Loucy (cell line): ENCODE measurements at regions not wholly inside any gene's neighbourhood (a gene's known extent, or its start where the extent isn't known, plus 50 kb on each side); places are given as distances from the start of the nearest gene placed in this dataset.

Source experiments
- CTCF ChIP-seq: fragments of 200-600 bp; sonication (generic); conservative IDR thresholded peaks from 2 replicates; pipeline ENCODE4 v1.5.1; 2014; ENCODE audit warnings: mild to moderate bottlenecking, antibody characterized with exemption, low read length
- EZH2phosphoT487 ChIP-seq: fragments of 200-600 bp; IDR thresholded peaks from 2 replicates; pipeline ENCODE4 v1.6.1; 2018; ENCODE audit warnings: antibody characterized with exemption, mild to moderate bottlenecking, moderate library complexity, borderline replicate concordance

GRCh38 chr5:167908606-167909005, 382.8 kb upstream of the WWC1 start:
- no peak for TF ChIP-seq CTCF
- TF ChIP-seq EZH2phosphoT487, result no peak
